GM20000 (cell line): ENCODE measurements at regions not wholly inside any gene's neighbourhood (a gene's known extent, or its start where the extent isn't known, plus 50 kb on each side); places are given as distances from the start of the nearest gene placed in this dataset.

ENCODE experiments used
- DNase-seq: peaks from one replicate; pipeline ENCODE4 v3.0.0; 2012; ENCODE audit warnings: low spot score
- TF ChIP-seq, protein P1 (sequence below): IDR thresholded peaks from 2 replicates; pipeline ENCODE4 v1.5.1; 2012; ENCODE audit warnings: mild to moderate bottlenecking, control low read depth; ENCODE audit errors: extremely low read depth, missing control alignments

DNA sequence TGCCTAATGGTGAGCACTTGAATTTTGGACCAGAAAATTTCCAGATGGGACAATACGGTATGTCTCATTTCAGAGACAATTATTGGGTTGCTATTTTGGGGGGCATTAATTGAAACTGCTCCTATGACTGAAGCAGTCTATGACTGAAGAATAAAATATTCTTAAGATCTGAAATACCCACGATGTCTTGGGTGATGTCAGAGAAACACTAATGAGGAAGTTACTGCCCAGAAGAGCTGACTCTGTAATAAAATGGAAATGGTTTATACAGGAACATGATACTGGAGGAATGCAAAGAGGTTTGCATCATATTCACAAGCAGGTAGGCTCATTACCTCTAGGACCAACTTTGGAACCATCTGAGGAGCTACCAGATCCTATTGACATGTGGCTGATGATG is 68.7 kb downstream of the IL12A start:
- TF ChIP-seq, protein P1, sequence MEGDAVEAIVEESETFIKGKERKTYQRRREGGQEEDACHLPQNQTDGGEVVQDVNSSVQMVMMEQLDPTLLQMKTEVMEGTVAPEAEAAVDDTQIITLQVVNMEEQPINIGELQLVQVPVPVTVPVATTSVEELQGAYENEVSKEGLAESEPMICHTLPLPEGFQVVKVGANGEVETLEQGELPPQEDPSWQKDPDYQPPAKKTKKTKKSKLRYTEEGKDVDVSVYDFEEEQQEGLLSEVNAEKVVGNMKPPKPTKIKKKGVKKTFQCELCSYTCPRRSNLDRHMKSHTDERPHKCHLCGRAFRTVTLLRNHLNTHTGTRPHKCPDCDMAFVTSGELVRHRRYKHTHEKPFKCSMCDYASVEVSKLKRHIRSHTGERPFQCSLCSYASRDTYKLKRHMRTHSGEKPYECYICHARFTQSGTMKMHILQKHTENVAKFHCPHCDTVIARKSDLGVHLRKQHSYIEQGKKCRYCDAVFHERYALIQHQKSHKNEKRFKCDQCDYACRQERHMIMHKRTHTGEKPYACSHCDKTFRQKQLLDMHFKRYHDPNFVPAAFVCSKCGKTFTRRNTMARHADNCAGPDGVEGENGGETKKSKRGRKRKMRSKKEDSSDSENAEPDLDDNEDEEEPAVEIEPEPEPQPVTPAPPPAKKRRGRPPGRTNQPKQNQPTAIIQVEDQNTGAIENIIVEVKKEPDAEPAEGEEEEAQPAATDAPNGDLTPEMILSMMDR: no peak
- DNase-seq: no peak

DNA sequence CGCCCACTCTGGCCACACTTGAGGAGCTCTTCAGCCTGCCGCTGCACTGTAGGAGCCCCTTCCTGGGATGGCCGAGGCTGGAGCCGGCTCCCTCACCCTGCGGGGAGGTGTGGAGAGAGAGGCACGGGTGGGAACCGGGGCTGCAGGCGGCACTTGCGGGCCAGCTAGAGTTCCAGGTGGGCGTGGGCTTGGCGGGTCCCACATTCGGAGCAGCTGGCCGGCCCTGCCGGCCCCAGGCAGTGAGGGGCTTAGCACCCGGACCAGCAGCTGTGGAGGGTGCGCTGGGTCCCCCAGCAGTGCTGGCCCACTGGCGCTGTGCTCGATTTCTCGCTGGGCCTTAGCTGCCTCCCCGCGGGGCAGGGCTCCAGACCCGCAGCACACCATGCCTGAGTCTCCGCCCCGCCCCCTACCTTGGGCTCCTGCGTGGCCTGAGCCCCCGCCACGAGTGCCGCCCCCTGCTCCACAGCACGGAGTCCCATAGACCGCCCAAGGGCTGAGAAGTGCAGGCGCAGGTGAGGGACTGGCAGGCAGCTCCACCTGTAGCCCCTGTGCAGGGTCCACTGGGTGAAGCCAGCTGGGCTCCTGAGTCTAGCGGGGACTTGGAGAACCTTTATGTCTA is 71.9 kb downstream of the IL12A start:
- no peak for DNase-seq
- TF ChIP-seq, protein P1: no peak

DNA sequence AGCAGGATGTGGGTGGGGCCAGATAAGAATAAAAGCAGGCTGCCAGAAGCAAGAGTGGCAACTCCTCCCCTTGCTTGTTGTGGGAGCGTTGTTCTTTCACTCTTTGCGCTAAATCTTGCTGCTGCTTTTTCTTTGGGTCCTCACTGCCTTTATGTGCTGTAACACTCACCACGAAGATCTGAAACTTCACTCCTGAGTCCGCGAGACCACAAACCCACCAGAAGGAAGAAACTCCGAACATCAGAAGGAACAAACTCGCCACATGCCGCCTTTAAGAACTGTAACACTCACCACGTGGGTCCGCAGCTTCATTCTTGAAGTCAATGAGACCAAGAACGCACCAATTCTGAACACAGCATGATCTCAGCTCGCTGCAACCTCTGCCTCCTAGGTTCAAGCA is 72.9 kb downstream of the IL12A start:
- DNase-seq: no peak
- TF ChIP-seq, protein P1: no peak

DNA sequence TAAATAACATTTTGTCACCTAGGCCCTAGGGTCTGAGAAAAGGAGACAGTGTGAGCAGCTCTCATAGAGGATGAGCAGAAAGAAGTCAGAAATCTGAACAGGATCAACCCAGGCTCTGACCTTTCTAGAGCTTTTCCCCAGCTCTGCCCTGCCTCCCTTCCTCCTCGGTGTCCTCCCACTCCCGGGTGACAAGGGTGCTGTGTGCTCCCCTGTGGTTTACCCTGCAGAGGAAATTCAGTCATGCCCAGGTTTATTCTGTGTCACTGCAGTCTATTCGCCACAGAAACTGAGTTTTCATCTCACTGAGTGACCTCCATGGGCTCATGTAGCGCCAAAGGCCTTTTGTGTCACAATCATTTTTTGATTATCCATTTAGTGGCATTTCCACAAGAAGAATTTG is 76.6 kb downstream of the IL12A start:
- TF ChIP-seq, protein P1: no peak
- no peak for DNase-seq

DNA sequence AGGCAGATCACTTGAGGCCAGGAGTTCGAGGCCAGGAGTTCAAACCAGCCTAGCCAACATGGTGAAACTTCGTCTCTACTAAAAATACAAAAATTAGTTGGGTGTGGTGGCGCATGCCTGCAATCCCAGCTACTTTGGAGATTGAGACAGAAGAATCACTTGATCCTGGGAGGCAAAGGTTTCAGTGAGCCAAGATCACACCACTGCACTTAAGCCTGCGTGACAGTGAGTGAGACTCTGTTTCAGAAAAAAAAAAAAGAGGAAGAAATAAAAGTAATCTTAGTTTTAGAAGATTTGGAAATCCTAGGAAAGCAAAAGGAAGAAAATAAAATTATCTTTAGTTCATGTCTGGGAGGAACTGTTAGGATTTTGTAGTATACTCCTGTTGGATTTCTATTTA is 77.2 kb downstream of the IL12A start:
- no peak for DNase-seq
- TF ChIP-seq, protein P1: no peak

DNA sequence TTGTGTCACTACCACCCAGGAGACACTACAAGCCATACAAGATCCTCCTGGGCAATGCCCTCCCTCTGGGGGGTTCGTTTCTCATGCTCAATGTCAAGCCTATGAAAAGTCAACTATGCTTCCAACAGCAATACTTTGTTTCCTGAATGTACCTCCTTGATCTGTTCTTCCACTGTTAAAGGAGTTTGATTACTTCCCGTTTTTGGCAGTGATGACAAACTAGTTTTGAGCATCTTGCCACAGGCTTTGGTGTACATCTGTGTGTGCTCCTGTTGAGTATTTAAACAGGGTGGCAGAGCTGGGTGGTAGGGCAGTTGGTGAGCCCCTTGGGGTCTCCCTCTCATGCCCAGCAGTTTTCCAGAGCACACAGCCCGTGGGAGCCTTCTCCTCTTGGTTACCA is 81.4 kb downstream of the IL12A start:
- TF ChIP-seq, protein P1: no peak
- DNase-seq: no peak

DNA sequence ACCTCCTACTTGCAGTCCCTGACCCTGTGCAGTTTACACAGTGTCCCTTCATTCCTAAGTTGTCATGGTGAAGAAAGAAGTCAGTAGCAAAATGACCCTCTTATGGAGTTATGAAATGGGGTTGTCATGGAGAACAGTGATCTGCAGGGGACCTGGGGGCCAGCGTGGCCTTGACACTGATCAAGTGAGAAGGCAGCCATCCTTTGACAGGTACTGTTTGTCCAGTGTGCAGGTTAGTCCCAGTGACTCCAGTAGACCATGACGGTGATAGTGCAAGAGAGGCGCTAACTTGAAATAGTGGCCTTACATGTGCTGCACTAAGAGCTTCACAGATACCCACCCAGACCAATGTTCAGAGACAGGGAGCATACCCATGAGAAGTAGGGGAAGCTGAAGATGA is 87.9 kb downstream of the IL12A start:
- DNase-seq: no peak
- TF ChIP-seq, protein P1: no peak
